Mucosa of gallbladder (tissue), 1 donor: ENCODE measurements at regions not wholly inside any gene's neighbourhood (a gene's known extent, or its start where the extent isn't known, plus 50 kb on each side); places are given as distances from the start of the nearest gene placed in this dataset.
A peak's percentile ranks its signal among the peaks of the same experiment; 100 is the strongest.
"Not testable (repeated sequence)": the region's sequence is repeated elsewhere in the genome, so short reads cannot be mapped to it uniquely, and the experiment has no call there.

Experiments used
- DNase-seq: peaks from one replicate; pipeline ENCODE4 v3.0.0-alpha.2; 2020; ENCODE audit warnings: low spot score
- donor health status: DM: no; HTN: no; CAD: no.

GRCh38 chr4:140249351-140249750 is 95.4 kb upstream of the MAML3 start:
- DNase-seq: no peak

GRCh38 chr4:140247237-140247636 is 93.3 kb upstream of the MAML3 start:
- DNase-seq: no peak

- no peak for DNase-seq
Measured at GRCh38 chr4:140246216-140246615, 92.2 kb upstream of the MAML3 start.

GRCh38 chr4:140244328-140244727 is 90.3 kb upstream of the MAML3 start:
- DNase-seq: no peak

- no peak for DNase-seq
Measured at GRCh38 chr4:140243278-140243753, 89.3 kb upstream of the MAML3 start.

- DNase-seq: no peak
Measured at GRCh38 chr4:140242357-140243277, 88.6 kb upstream of the MAML3 start.

- DNase-seq: no peak
Measured at GRCh38 chr4:140240237-140240636, 86.3 kb upstream of the MAML3 start.

GRCh38 chr4:140239311-140239710 is 85.3 kb upstream of the MAML3 start:
- no peak for DNase-seq

- peak; percentile 81 for DNase-seq
Measured at GRCh38 chr4:140238351-140239056, 84.5 kb upstream of the MAML3 start.

GRCh38 chr4:140237616-140238350 is 83.8 kb upstream of the MAML3 start:
- peak; percentile 71 for DNase-seq

- DNase-seq: no peak
Measured at GRCh38 chr4:140236654-140237169, 82.7 kb upstream of the MAML3 start.

GRCh38 chr4:140234697-140235060 is 80.7 kb upstream of the MAML3 start:
- no peak for DNase-seq

- DNase-seq: no peak
Measured at GRCh38 chr4:140233791-140234696, 80.1 kb upstream of the MAML3 start.

GRCh38 chr4:140229881-140230280 is 75.9 kb upstream of the MAML3 start:
- DNase-seq: no peak

- no peak for DNase-seq
Measured at GRCh38 chr4:140227286-140227685, 73.3 kb upstream of the MAML3 start.

GRCh38 chr4:140223056-140223810 is 69.2 kb upstream of the MAML3 start:
- DNase-seq: no peak

- no peak for DNase-seq
Measured at GRCh38 chr4:140222171-140222570, 68.2 kb upstream of the MAML3 start.

GRCh38 chr4:140220058-140220457 is 66.1 kb upstream of the MAML3 start:
- DNase-seq: no peak

GRCh38 chr4:140219567-140219966 is 65.6 kb upstream of the MAML3 start:
- no peak for DNase-seq

- DNase-seq: not testable (repeated sequence)
Measured at GRCh38 chr4:140219070-140219469, 65.1 kb upstream of the MAML3 start.
